NCI-H460 (cell line): ENCODE measurements at regions not wholly inside any gene's neighbourhood (a gene's known extent, or its start where the extent isn't known, plus 50 kb on each side); places are given as distances from the start of the nearest gene placed in this dataset.
"Not testable (repeated sequence)": the region's sequence is repeated elsewhere in the genome, so short reads cannot be mapped to it uniquely, and the experiment has no call there.

ENCODE experiments used
- DNase-seq: peaks from one replicate; pipeline ENCODE4 v3.0.0-alpha.2; 2016; ENCODE audit warnings: low read depth; ENCODE audit errors: extremely low read depth

GRCh38 chr3:150270444-150270843 lies 137.7 kb upstream of the TSC22D2 start:
- not testable (repeated sequence) for DNase-seq

- no peak for DNase-seq
These were observed 138.6 kb upstream of the TSC22D2 start for GRCh38 chr3:150269526-150269925.

GRCh38 chr3:150268426-150269391 lies 139.4 kb upstream of the TSC22D2 start:
- DNase-seq, result no peak

- no peak for DNase-seq
These were observed 140.8 kb upstream of the TSC22D2 start for GRCh38 chr3:150267288-150267687.

GRCh38 chr3:150265305-150265704 lies 142.8 kb upstream of the TSC22D2 start:
- DNase-seq, result no peak

GRCh38 chr3:150264561-150265279 lies 143.4 kb upstream of the TSC22D2 start:
- DNase-seq, result no peak

- DNase-seq, result no peak
These were observed 146.1 kb upstream of the TSC22D2 start for GRCh38 chr3:150261958-150262357.

- no peak for DNase-seq
These were observed 146.7 kb upstream of the TSC22D2 start for GRCh38 chr3:150261418-150261817.

GRCh38 chr3:150260398-150260710 lies 147.7 kb upstream of the TSC22D2 start:
- DNase-seq, result no peak

GRCh38 chr3:150259526-150260397 lies 148.3 kb upstream of the TSC22D2 start:
- DNase-seq, result no peak

GRCh38 chr3:150256782-150257181 lies 151.3 kb upstream of the TSC22D2 start:
- DNase-seq, result no peak

- no peak for DNase-seq
These were observed 151.8 kb upstream of the TSC22D2 start for GRCh38 chr3:150256318-150256717.

- no peak for DNase-seq
These were observed 152.3 kb upstream of the TSC22D2 start for GRCh38 chr3:150255826-150256225.

GRCh38 chr3:150255413-150255812 lies 152.7 kb upstream of the TSC22D2 start:
- no peak for DNase-seq

GRCh38 chr3:150254309-150254708 lies 153.8 kb upstream of the TSC22D2 start:
- DNase-seq, result no peak

- no peak for DNase-seq
These were observed 154.5 kb upstream of the TSC22D2 start for GRCh38 chr3:150253622-150254021.

GRCh38 chr3:150252462-150252861 lies 155.6 kb upstream of the TSC22D2 start:
- DNase-seq, result no peak

GRCh38 chr3:150251187-150252062 lies 156.7 kb upstream of the TSC22D2 start:
- no peak for DNase-seq

- DNase-seq, result no peak
These were observed 158.2 kb upstream of the TSC22D2 start for GRCh38 chr3:150249779-150250470.
